H9 (cell line): ENCODE measurements at regions not wholly inside any gene's neighbourhood (a gene's known extent, or its start where the extent isn't known, plus 50 kb on each side); places are given as distances from the start of the nearest gene placed in this dataset.

Experiments
- DNase-seq: peaks from one replicate; pipeline ENCODE4 v3.0.0-alpha.2; 2017
- H2AFZ ChIP-seq: one replicate; pipeline ENCODE4 v1.6.1; 2013; ENCODE audit warnings: mild to moderate bottlenecking, low read length, control low read depth, moderate library complexity
- H2AK5ac ChIP-seq: 2 replicates; pipeline ENCODE4 v1.6.1; 2013; ENCODE audit warnings: low read length, control low read depth, mixed read lengths; ENCODE audit not compliant: insufficient read length
- H2BK120ac ChIP-seq: one replicate; pipeline ENCODE4 v1.6.1; 2013; ENCODE audit warnings: low read depth, mild to moderate bottlenecking, low read length, control low read depth, inconsistent platforms; ENCODE audit not compliant: poor library complexity, severe bottlenecking
- H2BK12ac ChIP-seq: 2 replicates; pipeline ENCODE4 v1.6.1; 2013; ENCODE audit warnings: low read length, control low read depth, mixed read lengths, low read depth; ENCODE audit not compliant: insufficient read length
- H2BK15ac ChIP-seq: 2 replicates; pipeline ENCODE4 v1.6.1; 2013; ENCODE audit warnings: low read depth, low read length, control low read depth
- H2BK20ac ChIP-seq: one replicate; pipeline ENCODE4 v1.6.1; 2013; ENCODE audit warnings: low read depth, mild to moderate bottlenecking, low read length, control low read depth, inconsistent platforms; ENCODE audit not compliant: poor library complexity, severe bottlenecking
- H2BK5ac ChIP-seq: 2 replicates; pipeline ENCODE4 v1.6.1; 2013; ENCODE audit warnings: low read length, control low read depth, mixed read lengths; ENCODE audit not compliant: insufficient read length
- H3K14ac ChIP-seq: 2 replicates; pipeline ENCODE4 v1.6.1; 2013; ENCODE audit warnings: low read length, control low read depth; ENCODE audit not compliant: insufficient read depth
- H3K18ac ChIP-seq: 2 replicates; pipeline ENCODE4 v1.6.1; 2013; ENCODE audit warnings: low read depth, mild to moderate bottlenecking, mixed read lengths, low read length, control low read depth; ENCODE audit not compliant: insufficient read length
- H3K23ac ChIP-seq: 2 replicates; pipeline ENCODE4 v1.6.1; 2013; ENCODE audit warnings: low read length, control low read depth, mixed read lengths, low read depth; ENCODE audit not compliant: insufficient read length
- H3K23me2 ChIP-seq: 2 replicates; pipeline ENCODE4 v1.6.1; 2013; ENCODE audit warnings: low read depth, mild to moderate bottlenecking, mixed read lengths, low read length, control low read depth; ENCODE audit not compliant: insufficient read length, poor library complexity, severe bottlenecking
- H3K27ac ChIP-seq: 2 replicates; pipeline ENCODE4 v1.5.1; 2013; ENCODE audit warnings: low read length, control low read depth, mixed read lengths, low read depth; ENCODE audit not compliant: insufficient read length
- H3K27me3 ChIP-seq: 2 replicates; pipeline ENCODE4 v1.6.1; 2013; ENCODE audit warnings: low read length, control low read depth, inconsistent platforms; ENCODE audit not compliant: insufficient read depth
- H3K4ac ChIP-seq: 2 replicates; pipeline ENCODE4 v1.6.1; 2013; ENCODE audit warnings: low read depth, mild to moderate bottlenecking, control low read depth, inconsistent platforms, low read length, moderate library complexity
- H3K4me1 ChIP-seq: 2 replicates; pipeline ENCODE4 v1.6.1; 2013; ENCODE audit warnings: low read length, control low read depth, inconsistent platforms; ENCODE audit not compliant: insufficient read depth
- H3K4me2 ChIP-seq: 2 replicates; pipeline ENCODE4 v1.6.1; 2013; ENCODE audit warnings: low read length, control low read depth, mixed read lengths; ENCODE audit not compliant: insufficient read length, insufficient read depth
- H3K56ac ChIP-seq: 2 replicates; pipeline ENCODE4 v1.6.1; 2013; ENCODE audit warnings: low read depth, mild to moderate bottlenecking, mixed read lengths, low read length, control low read depth; ENCODE audit not compliant: insufficient read length
- H3K79me1 ChIP-seq: 2 replicates; pipeline ENCODE4 v1.6.1; 2013; ENCODE audit warnings: low read depth, mild to moderate bottlenecking, moderate library complexity, low read length, control low read depth, inconsistent platforms; ENCODE audit not compliant: insufficient read depth, poor library complexity, severe bottlenecking
- H3K79me2 ChIP-seq: 2 replicates; pipeline ENCODE4 v1.6.1; 2013; ENCODE audit warnings: low read length, control low read depth, inconsistent platforms; ENCODE audit not compliant: insufficient read depth
- H3K9ac ChIP-seq: 2 replicates; pipeline ENCODE4 v1.6.1; 2013; ENCODE audit warnings: low read length, control low read depth, mixed read lengths; ENCODE audit not compliant: insufficient read length; ENCODE audit errors: extremely low read depth
- H3K9me3 ChIP-seq: one replicate; pipeline ENCODE4 v1.6.1; 2013; ENCODE audit warnings: low read depth, low read length, inconsistent platforms; ENCODE audit not compliant: control insufficient read depth
- H3T11ph ChIP-seq: one replicate; pipeline ENCODE4 v1.6.1; 2013; ENCODE audit warnings: mild to moderate bottlenecking, low read length, control low read depth, inconsistent platforms
- H4K20me1 ChIP-seq: one replicate; pipeline ENCODE4 v1.6.1; 2013; ENCODE audit not compliant: control insufficient read depth, insufficient read length, insufficient read depth
- H4K5ac ChIP-seq: 2 replicates; pipeline ENCODE4 v1.6.1; 2013; ENCODE audit warnings: low read depth, mild to moderate bottlenecking, mixed read lengths, low read length, control low read depth; ENCODE audit not compliant: insufficient read length
- H4K8ac ChIP-seq: replicated peaks from 2 replicates; pipeline ENCODE4 v1.6.1; 2013; ENCODE audit warnings: low read length, control low read depth, mixed read lengths, low read depth; ENCODE audit not compliant: insufficient read length
- H4K91ac ChIP-seq: 2 replicates; pipeline ENCODE4 v1.6.1; 2013; ENCODE audit warnings: low read depth, mild to moderate bottlenecking, moderate library complexity, mixed read lengths, low read length, control low read depth; ENCODE audit not compliant: insufficient read length
- H3K27ac Mint-ChIP-seq, 3 experiments: 2 replicates in 2 of 3; 3 replicates in 1 of 3; pipeline ENCODE4 v1.8.0; 2020 to 2021; ENCODE audit warnings: mixed read lengths in 3 of 3, mild to moderate bottlenecking in 1 of 3, moderate library complexity in 1 of 3
- H3K27me3 Mint-ChIP-seq: 2 replicates; pipeline ENCODE4 v1.8.0; 2021; ENCODE audit warnings: low read depth, mild to moderate bottlenecking, moderate library complexity, mixed read lengths
- H3K36me3 Mint-ChIP-seq, 3 experiments: 2 replicates in 2 of 3; 3 replicates in 1 of 3; pipeline ENCODE4 v1.8.0; 2020 to 2021; ENCODE audit warnings: low read depth in 3 of 3, mixed read lengths in 3 of 3; ENCODE audit not compliant: insufficient read depth in 1 of 3
- H3K4me1 Mint-ChIP-seq, 2 experiments: 2 replicates each; pipeline ENCODE4 v1.8.0; 2020; ENCODE audit warnings: mixed read lengths in 2 of 2
- H3K4me3 Mint-ChIP-seq, 2 experiments: 2 replicates in 1 of 2; 3 replicates in 1 of 2; pipeline ENCODE4 v1.8.0; 2020 to 2021; ENCODE audit warnings: mild to moderate bottlenecking in 2 of 2, mixed read lengths in 2 of 2, moderate library complexity in 1 of 2
- H3K9me3 Mint-ChIP-seq, 2 experiments: 2 replicates in 1 of 2; 3 replicates in 1 of 2; pipeline ENCODE4 v1.8.0; 2020; ENCODE audit warnings: mild to moderate bottlenecking in 2 of 2, mixed read lengths in 2 of 2, moderate library complexity in 1 of 2
- CTCF ChIP-seq: fragments of 200-600 bp; sonication (generic); conservative IDR thresholded peaks from 3 replicates; pipeline ENCODE4 v1.8.0; 2021; ENCODE audit warnings: antibody characterized with exemption, mild to moderate bottlenecking

DNA sequence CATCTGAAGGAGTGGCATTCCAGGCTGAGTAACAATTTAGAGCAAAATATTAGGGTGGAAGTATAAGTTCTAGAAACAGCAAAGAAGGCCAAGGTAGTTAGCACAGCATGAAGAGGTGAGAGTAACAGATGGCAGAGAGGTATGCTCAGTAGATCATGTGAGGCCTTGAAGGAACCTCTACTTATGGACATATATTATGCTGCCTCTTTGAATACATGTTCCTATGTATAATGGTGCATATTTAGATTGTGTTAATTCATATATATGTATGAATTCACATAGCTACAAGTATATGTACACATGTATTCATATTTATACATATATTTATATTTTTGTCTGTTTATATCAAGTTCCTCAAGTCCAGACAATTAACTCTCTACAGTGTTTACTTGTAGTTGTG is 355.2 kb downstream of the KCTD8 start:
- H3K27me3 ChIP-seq = no peaks in the 10 kb centered on the region
- H3K79me1 ChIP-seq = no peaks in the 10 kb centered on the region

More for the DNA sequence above, 355.2 kb downstream of the KCTD8 start:
- no peaks in the 10 kb centered on the region for H3K9me3 Mint-ChIP-seq
- Histone ChIP-seq H3K27ac (no peak overlapping the region), H2AFZ (no peak overlapping the region), H2BK120ac (no peak overlapping the region), H3K79me2 (no peaks in the 10 kb centered on the region), H3T11ph (no peak overlapping the region), H2BK15ac (no peak overlapping the region), H2BK12ac (no peak overlapping the region), H4K20me1 (no peaks in the 10 kb centered on the region), H2BK5ac (no peak overlapping the region), H3K56ac (no peak overlapping the region), H3K14ac (no peak overlapping the region), H4K91ac (no peak overlapping the region), H3K9me3 (no peaks in the 10 kb centered on the region), H4K5ac (no peak overlapping the region), H3K18ac (no peak overlapping the region), H2BK20ac (no peak overlapping the region), H3K23me2 (no peaks in the 10 kb centered on the region), H2AK5ac (no peak overlapping the region), H3K9ac (no peak overlapping the region), H4K8ac (no peak overlapping the region), H3K4me2 (no peak overlapping the region), H3K4me1 (no peaks in the 10 kb centered on the region), H3K4ac (no peak overlapping the region), H3K23ac (no peak overlapping the region)
- H3K4me1 Mint-ChIP-seq = peaks cover 5 to 9% of the 10 kb centered on the region in 2 experiments; a peak in 3 of 4 replicates
- peaks cover 0 to 4% (median 0%) of the 10 kb centered on the region in 3 experiments; a peak in 1 of 7 replicates for H3K36me3 Mint-ChIP-seq
- DNase-seq = no peak
- no peak overlapping the region for H3K27ac Mint-ChIP-seq
- no peaks in the 10 kb centered on the region for H3K27me3 Mint-ChIP-seq
- H3K4me3 Mint-ChIP-seq = no peak overlapping the region
- TF ChIP-seq CTCF = no peak
